HG03469 (cell line): ENCODE measurements at regions not wholly inside any gene's neighbourhood (a gene's known extent, or its start where the extent isn't known, plus 50 kb on each side); places are given as distances from the start of the nearest gene placed in this dataset.

Source experiments
- ATAC-seq: cut with Tn5 transposase; IDR thresholded peaks from one replicate; pipeline ENCODE4 v1.9.1; 2021; ENCODE audit warnings: mild to moderate bottlenecking, moderate library complexity, moderate number of reproducible peaks; ENCODE audit not compliant: unreplicated experiment

- no peak for ATAC-seq
Observed at GRCh38 chr20:6942266-6942665, 174.8 kb downstream of the BMP2 start.

GRCh38 chr20:6944292-6944691, 176.8 kb downstream of the BMP2 start:
- no peak for ATAC-seq

GRCh38 chr20:6953611-6954010, 186.1 kb downstream of the BMP2 start:
- no peak for ATAC-seq

GRCh38 chr20:6954219-6954618, 186.7 kb downstream of the BMP2 start:
- no peak for ATAC-seq

- no peak for ATAC-seq
Observed at GRCh38 chr20:6956056-6956455, 188.6 kb downstream of the BMP2 start.

- ATAC-seq = no peak
Observed at GRCh38 chr20:6956574-6956973, 189.1 kb downstream of the BMP2 start.

GRCh38 chr20:6959900-6960312, 192.4 kb downstream of the BMP2 start:
- ATAC-seq = no peak

GRCh38 chr20:6966721-6967120, 199.2 kb downstream of the BMP2 start:
- ATAC-seq = no peak

- ATAC-seq = no peak
Observed at GRCh38 chr20:6974838-6975237, 207.4 kb downstream of the BMP2 start.

- no peak for ATAC-seq
Observed at GRCh38 chr20:6975311-6975710, 207.8 kb downstream of the BMP2 start.

- ATAC-seq = no peak
Observed at GRCh38 chr20:6976106-6976900, 208.8 kb downstream of the BMP2 start.

GRCh38 chr20:6979621-6980020, 212.1 kb downstream of the BMP2 start:
- ATAC-seq = no peak

- ATAC-seq = no peak
Observed at GRCh38 chr20:6993011-6993410, 225.5 kb downstream of the BMP2 start.

- no peak for ATAC-seq
Observed at GRCh38 chr20:6993511-6993910, 226.0 kb downstream of the BMP2 start.

GRCh38 chr20:6994452-6994851, 227.0 kb downstream of the BMP2 start:
- ATAC-seq = no peak

GRCh38 chr20:6998909-6999308, 231.4 kb downstream of the BMP2 start:
- ATAC-seq = no peak

- ATAC-seq = no peak
Observed at GRCh38 chr20:6999381-6999780, 231.9 kb downstream of the BMP2 start.

- ATAC-seq = no peak
Observed at GRCh38 chr20:7003598-7003997, 236.1 kb downstream of the BMP2 start.

- ATAC-seq = no peak
Observed at GRCh38 chr20:7004801-7005200, 237.3 kb downstream of the BMP2 start.

GRCh38 chr20:7010527-7010926, 243.0 kb downstream of the BMP2 start:
- ATAC-seq = no peak

- ATAC-seq = no peak
Observed at GRCh38 chr20:7015257-7015656, 247.8 kb downstream of the BMP2 start.

GRCh38 chr20:7022597-7022996, 255.1 kb downstream of the BMP2 start:
- no peak for ATAC-seq

- ATAC-seq = no peak
Observed at GRCh38 chr20:7025635-7026034, 258.1 kb downstream of the BMP2 start.
